H1 (cell line): ENCODE measurements at regions not wholly inside any gene's neighbourhood (a gene's known extent, or its start where the extent isn't known, plus 50 kb on each side); places are given as distances from the start of the nearest gene placed in this dataset.

ENCODE experiments used
- CHD7 ChIP-seq: fragments of 300-600 bp; sonication (generic); IDR thresholded peaks from 2 replicates; pipeline ENCODE4 v1.7.1; 2012; ENCODE audit warnings: low read length, moderate library complexity, mild to moderate bottlenecking, inconsistent platforms; ENCODE audit not compliant: insufficient replicate concordance
- EGR1 ChIP-seq: IDR thresholded peaks from 2 replicates; pipeline ENCODE4 v1.6.1; 2011; ENCODE audit warnings: low read depth, low read length, borderline replicate concordance
- KDM4A ChIP-seq: IDR thresholded peaks from one replicate; pipeline ENCODE4 v1.7.1; 2012; ENCODE audit warnings: low read depth, mild to moderate bottlenecking, moderate library complexity, low read length, inconsistent platforms; ENCODE audit not compliant: severe bottlenecking
- PHF8 ChIP-seq: fragments of 200-600 bp; sonication (generic); conservative IDR thresholded peaks from 2 replicates; pipeline ENCODE4 v1.7.1; 2012; ENCODE audit warnings: low read depth, mild to moderate bottlenecking, inconsistent platforms, low read length, moderate library complexity
- POU5F1 ChIP-seq: IDR thresholded peaks from 2 replicates; pipeline ENCODE4 v1.6.1; 2011; ENCODE audit warnings: low read depth, mild to moderate bottlenecking, low read length, moderate library complexity
- SAP30 ChIP-seq: fragments of 300-600 bp; sonication (generic); IDR thresholded peaks from 2 replicates; pipeline ENCODE4 v1.7.1; 2012; ENCODE audit warnings: low read length, moderate library complexity, mild to moderate bottlenecking, inconsistent platforms; ENCODE audit not compliant: insufficient read depth, insufficient replicate concordance
- SIN3A ChIP-seq, 2 experiments: IDR thresholded peaks in 1 of 2; conservative IDR thresholded peaks in 1 of 2; 2 replicates each; pipeline ENCODE4 v1.6.1; 2011 to 2012; ENCODE audit warnings: low read length in 2 of 2, improper control_type of control experiment in 1 of 2, low read depth in 1 of 2, mild to moderate bottlenecking in 1 of 2
- TAF7 ChIP-seq: optimal IDR thresholded peaks from 2 replicates; pipeline ENCODE3; 2011; ENCODE audit warnings: low read depth, mild to moderate bottlenecking, inconsistent platforms, low read length, moderate library complexity, borderline replicate concordance
- TBP ChIP-seq: IDR thresholded peaks from 2 replicates; pipeline ENCODE4 v1.6.1; 2011; ENCODE audit warnings: low read depth, low read length, improper control_type of control experiment
- TCF12 ChIP-seq: IDR thresholded peaks from 2 replicates; pipeline ENCODE4 v1.6.1; 2011; ENCODE audit warnings: low read depth, mild to moderate bottlenecking, low read length
- TEAD4 ChIP-seq: IDR thresholded peaks from 2 replicates; pipeline ENCODE4 v1.6.1; 2012; ENCODE audit warnings: low read depth, low read length, inconsistent platforms, mixed read lengths

DNA sequence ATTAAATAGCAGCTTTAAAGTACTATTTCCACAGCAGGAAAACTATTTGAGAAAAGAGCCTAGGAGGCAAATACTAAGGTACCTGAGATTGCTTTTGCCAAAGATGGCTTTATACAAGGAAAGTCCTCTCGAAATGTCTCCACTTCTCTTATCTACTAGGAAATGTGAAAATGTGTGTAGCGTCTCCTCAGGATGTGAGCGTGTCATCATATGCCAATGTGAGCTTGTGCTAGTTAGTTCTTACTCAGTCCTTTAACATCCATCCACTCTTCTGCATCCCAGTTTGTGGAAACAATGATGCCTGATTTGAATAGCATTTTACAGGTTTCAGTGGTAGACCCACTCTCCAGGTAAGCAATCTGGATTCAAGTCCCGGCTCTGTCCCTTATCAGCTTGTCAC lies 421.0 kb downstream of the DYNC2H1 start (continued):
- no peak for TF ChIP-seq CHD7
- no peak for TF ChIP-seq SIN3A (conservative IDR thresholded peaks at IDR 0.05 in 1 of 2, IDR thresholded peaks at IDR 0.05 in 1 of 2; ENCODE audit: low read depth in 1 of 2, low read length in 2 of 2)
- TF ChIP-seq TEAD4 = no peak
- TF ChIP-seq TAF7 = no peak
- TF ChIP-seq PHF8 = no peak
- no peak for TF ChIP-seq EGR1
- TF ChIP-seq SAP30 = no peak
- no peak for TF ChIP-seq POU5F1
- no peak for TF ChIP-seq TBP
- no peak for TF ChIP-seq KDM4A
- TF ChIP-seq TCF12 = no peak
